ENCODE measurements at regions not wholly inside any gene's neighbourhood (a gene's known extent, or its start where the extent isn't known, plus 50 kb on each side); places are given as distances from the start of the nearest gene placed in this dataset.

- no peak overlapping the region for H3K9ac ChIP-seq (ENCODE audit: low read length in 2 of 2)
- H3K9me3 ChIP-seq (ENCODE audit: control insufficient read depth in 2 of 2, low read length in 2 of 2), result no peaks in the 10 kb centered on the region
- no peaks in the 10 kb centered on the region for H3K36me3 ChIP-seq (ENCODE audit: control insufficient read depth in 2 of 2, insufficient read depth in 2 of 2, low read length in 2 of 2)
- H3K4me1 ChIP-seq (ENCODE audit: control insufficient read depth, insufficient read depth, low read length), result no peaks in the 10 kb centered on the region
- no peaks in the 10 kb centered on the region for H3K27me3 ChIP-seq (ENCODE audit: control insufficient read depth in 1 of 2, insufficient read depth in 2 of 2, low read length in 2 of 2)
- H3K4me3 ChIP-seq (ENCODE audit: low read length in 2 of 2), result no peak overlapping the region
- H3K27ac ChIP-seq (ENCODE audit: low read length), result no peak overlapping the region
These were observed 663.7 kb upstream of the LRATD1 start for GRCh38 chr2:13968811-13969210.

- no peak overlapping the region for H3K4me3 ChIP-seq (ENCODE audit: low read length in 2 of 2)
- H3K9me3 ChIP-seq (ENCODE audit: control insufficient read depth in 2 of 2, low read length in 2 of 2), result no peaks in the 10 kb centered on the region
- no peaks in the 10 kb centered on the region for H3K4me1 ChIP-seq (ENCODE audit: control insufficient read depth, insufficient read depth, low read length)
- no peaks in the 10 kb centered on the region for H3K27me3 ChIP-seq (ENCODE audit: control insufficient read depth in 1 of 2, insufficient read depth in 2 of 2, low read length in 2 of 2)
- no peak overlapping the region for H3K27ac ChIP-seq (ENCODE audit: low read length)
- H3K9ac ChIP-seq (ENCODE audit: low read length in 2 of 2), result no peak overlapping the region
- H3K36me3 ChIP-seq (ENCODE audit: control insufficient read depth in 2 of 2, insufficient read depth in 2 of 2, low read length in 2 of 2), result no peaks in the 10 kb centered on the region
These were observed 646.3 kb upstream of the LRATD1 start for GRCh38 chr2:13986119-13986720.

- Histone ChIP-seq H3K4me1 (ENCODE audit: control insufficient read depth, insufficient read depth, low read length) (no peaks in the 10 kb centered on the region), H3K36me3 (ENCODE audit: control insufficient read depth in 2 of 2, insufficient read depth in 2 of 2, low read length in 2 of 2) (no peaks in the 10 kb centered on the region), H3K9me3 (ENCODE audit: control insufficient read depth in 2 of 2, low read length in 2 of 2) (no peaks in the 10 kb centered on the region), H3K27ac (ENCODE audit: low read length) (no peak overlapping the region), H3K27me3 (ENCODE audit: control insufficient read depth in 1 of 2, insufficient read depth in 2 of 2, low read length in 2 of 2) (no peaks in the 10 kb centered on the region), H3K4me3 (ENCODE audit: low read length in 2 of 2) (no peak overlapping the region), H3K9ac (ENCODE audit: low read length in 2 of 2) (no peak overlapping the region)
These were observed 636.0 kb upstream of the LRATD1 start for GRCh38 chr2:13996527-13996926.

- Histone ChIP-seq H3K4me3 (ENCODE audit: low read length in 2 of 2) (no peak overlapping the region), H3K9ac (ENCODE audit: low read length in 2 of 2) (no peak overlapping the region), H3K27me3 (ENCODE audit: control insufficient read depth in 1 of 2, insufficient read depth in 2 of 2, low read length in 2 of 2) (no peaks in the 10 kb centered on the region), H3K9me3 (ENCODE audit: control insufficient read depth in 2 of 2, low read length in 2 of 2) (peaks cover 0 to 2% of the 10 kb centered on the region in 2 donors), H3K27ac (ENCODE audit: low read length) (no peak overlapping the region), H3K36me3 (ENCODE audit: control insufficient read depth in 2 of 2, insufficient read depth in 2 of 2, low read length in 2 of 2) (no peaks in the 10 kb centered on the region), H3K4me1 (ENCODE audit: control insufficient read depth, insufficient read depth, low read length) (no peaks in the 10 kb centered on the region)
These were observed 621.3 kb upstream of the LRATD1 start for GRCh38 chr2:14011190-14011589.

GRCh38 chr2:14015113-14015630, 617.3 kb upstream of the LRATD1 start:
- Histone ChIP-seq H3K9me3 (ENCODE audit: control insufficient read depth in 2 of 2, low read length in 2 of 2) (no peaks in the 10 kb centered on the region), H3K4me1 (ENCODE audit: control insufficient read depth, insufficient read depth, low read length) (no peaks in the 10 kb centered on the region), H3K36me3 (ENCODE audit: control insufficient read depth in 2 of 2, insufficient read depth in 2 of 2, low read length in 2 of 2) (no peaks in the 10 kb centered on the region), H3K9ac (ENCODE audit: low read length in 2 of 2) (no peak overlapping the region), H3K27ac (ENCODE audit: low read length) (no peak overlapping the region), H3K27me3 (ENCODE audit: control insufficient read depth in 1 of 2, insufficient read depth in 2 of 2, low read length in 2 of 2) (no peaks in the 10 kb centered on the region), H3K4me3 (ENCODE audit: low read length in 2 of 2) (no peak overlapping the region)

- Histone ChIP-seq H3K9me3 (ENCODE audit: control insufficient read depth in 2 of 2, low read length in 2 of 2) (no peaks in the 10 kb centered on the region), H3K9ac (ENCODE audit: low read length in 2 of 2) (no peak overlapping the region), H3K27ac (ENCODE audit: low read length) (no peak overlapping the region), H3K27me3 (ENCODE audit: control insufficient read depth in 1 of 2, insufficient read depth in 2 of 2, low read length in 2 of 2) (no peaks in the 10 kb centered on the region), H3K4me3 (ENCODE audit: low read length in 2 of 2) (no peak overlapping the region), H3K36me3 (ENCODE audit: control insufficient read depth in 2 of 2, insufficient read depth in 2 of 2, low read length in 2 of 2) (no peaks in the 10 kb centered on the region), H3K4me1 (ENCODE audit: control insufficient read depth, insufficient read depth, low read length) (no peaks in the 10 kb centered on the region)
These were observed 616.1 kb upstream of the LRATD1 start for GRCh38 chr2:14016289-14016955.

- Histone ChIP-seq H3K36me3 (ENCODE audit: control insufficient read depth in 2 of 2, insufficient read depth in 2 of 2, low read length in 2 of 2) (no peaks in the 10 kb centered on the region), H3K4me3 (ENCODE audit: low read length in 2 of 2) (no peak overlapping the region), H3K9me3 (ENCODE audit: control insufficient read depth in 2 of 2, low read length in 2 of 2) (no peaks in the 10 kb centered on the region), H3K4me1 (ENCODE audit: control insufficient read depth, insufficient read depth, low read length) (no peaks in the 10 kb centered on the region), H3K27me3 (ENCODE audit: control insufficient read depth in 1 of 2, insufficient read depth in 2 of 2, low read length in 2 of 2) (no peaks in the 10 kb centered on the region), H3K9ac (ENCODE audit: low read length in 2 of 2) (no peak overlapping the region), H3K27ac (ENCODE audit: low read length) (no peak overlapping the region)
These were observed 613.9 kb upstream of the LRATD1 start for GRCh38 chr2:14018620-14019019.

- H3K36me3 ChIP-seq (ENCODE audit: control insufficient read depth in 2 of 2, insufficient read depth in 2 of 2, low read length in 2 of 2), result no peaks in the 10 kb centered on the region
- no peaks in the 10 kb centered on the region for H3K27me3 ChIP-seq (ENCODE audit: control insufficient read depth in 1 of 2, insufficient read depth in 2 of 2, low read length in 2 of 2)
- H3K27ac ChIP-seq (ENCODE audit: low read length), result no peak overlapping the region
- H3K4me1 ChIP-seq (ENCODE audit: control insufficient read depth, insufficient read depth, low read length), result no peaks in the 10 kb centered on the region
- H3K9ac ChIP-seq (ENCODE audit: low read length in 2 of 2), result no peak overlapping the region
- H3K4me3 ChIP-seq (ENCODE audit: low read length in 2 of 2), result no peak overlapping the region
- no peaks in the 10 kb centered on the region for H3K9me3 ChIP-seq (ENCODE audit: control insufficient read depth in 2 of 2, low read length in 2 of 2)
These were observed 609.0 kb upstream of the LRATD1 start for GRCh38 chr2:14023558-14023957.

- no peak overlapping the region for H3K27ac ChIP-seq (ENCODE audit: low read length)
These were observed 593.4 kb upstream of the LRATD1 start for GRCh38 chr2:14039134-14039533.

GRCh38 chr2:14047491-14047890, 585.0 kb upstream of the LRATD1 start:
- no peaks in the 10 kb centered on the region for H3K9me3 ChIP-seq (ENCODE audit: control insufficient read depth in 2 of 2, low read length in 2 of 2)
- H3K4me1 ChIP-seq (ENCODE audit: control insufficient read depth, insufficient read depth, low read length), result no peaks in the 10 kb centered on the region
- H3K27me3 ChIP-seq (ENCODE audit: control insufficient read depth in 1 of 2, insufficient read depth in 2 of 2, low read length in 2 of 2), result no peaks in the 10 kb centered on the region
- no peak overlapping the region for H3K4me3 ChIP-seq (ENCODE audit: low read length in 2 of 2)
- no peak overlapping the region for H3K9ac ChIP-seq (ENCODE audit: low read length in 2 of 2)
- no peaks in the 10 kb centered on the region for H3K36me3 ChIP-seq (ENCODE audit: control insufficient read depth in 2 of 2, insufficient read depth in 2 of 2, low read length in 2 of 2)
- H3K27ac ChIP-seq (ENCODE audit: low read length), result no peak overlapping the region

More at GRCh38 chr2:14039134-14039533, 593.4 kb upstream of the LRATD1 start:
- Histone ChIP-seq H3K27me3 (ENCODE audit: control insufficient read depth in 1 of 2, insufficient read depth in 2 of 2, low read length in 2 of 2) (no peaks in the 10 kb centered on the region), H3K4me3 (ENCODE audit: low read length in 2 of 2) (no peak overlapping the region), H3K9ac (ENCODE audit: low read length in 2 of 2) (no peak overlapping the region), H3K36me3 (ENCODE audit: control insufficient read depth in 2 of 2, insufficient read depth in 2 of 2, low read length in 2 of 2) (no peaks in the 10 kb centered on the region), H3K4me1 (ENCODE audit: control insufficient read depth, insufficient read depth, low read length) (no peaks in the 10 kb centered on the region), H3K9me3 (ENCODE audit: control insufficient read depth in 2 of 2, low read length in 2 of 2) (no peaks in the 10 kb centered on the region)

- Histone ChIP-seq H3K36me3 (ENCODE audit: control insufficient read depth in 2 of 2, insufficient read depth in 2 of 2, low read length in 2 of 2) (no peaks in the 10 kb centered on the region), H3K4me3 (ENCODE audit: low read length in 2 of 2) (no peak overlapping the region), H3K4me1 (ENCODE audit: control insufficient read depth, insufficient read depth, low read length) (no peaks in the 10 kb centered on the region), H3K9ac (ENCODE audit: low read length in 2 of 2) (no peak overlapping the region), H3K27me3 (ENCODE audit: control insufficient read depth in 1 of 2, insufficient read depth in 2 of 2, low read length in 2 of 2) (no peaks in the 10 kb centered on the region), H3K9me3 (ENCODE audit: control insufficient read depth in 2 of 2, low read length in 2 of 2) (no peaks in the 10 kb centered on the region), H3K27ac (ENCODE audit: low read length) (no peak overlapping the region)
These were observed 581.1 kb upstream of the LRATD1 start for GRCh38 chr2:14051401-14051800.

Data from stomach smooth muscle (tissue), 2 donors.